ENCODE measurements at regions not wholly inside any gene's neighbourhood (a gene's known extent, or its start where the extent isn't known, plus 50 kb on each side); places are given as distances from the start of the nearest gene placed in this dataset.

DNA sequence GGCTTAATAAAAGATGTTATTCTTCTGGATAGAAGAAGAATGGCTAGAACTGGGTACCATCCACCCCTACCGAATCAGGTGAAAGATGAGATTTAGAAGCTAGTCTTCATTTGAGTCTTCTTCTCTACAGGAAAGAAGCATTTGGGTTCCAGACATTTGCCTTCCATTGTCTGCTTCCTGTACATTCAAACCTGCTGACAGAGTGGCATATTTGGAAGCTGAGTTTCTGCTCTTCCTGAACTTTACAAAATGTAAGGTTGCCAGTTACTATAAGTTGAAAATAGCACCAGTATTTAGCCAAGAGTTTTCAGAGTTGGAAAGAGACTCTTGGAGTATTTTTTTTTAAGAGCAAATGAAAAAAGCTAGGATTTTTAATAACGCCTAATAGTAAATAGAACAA, 525.4 kb upstream of the TLE4 start:
- H3K27me3 ChIP-seq (ENCODE audit: low read depth, low read length), result no peaks in the 10 kb centered on the region
- TF ChIP-seq, protein P1, sequence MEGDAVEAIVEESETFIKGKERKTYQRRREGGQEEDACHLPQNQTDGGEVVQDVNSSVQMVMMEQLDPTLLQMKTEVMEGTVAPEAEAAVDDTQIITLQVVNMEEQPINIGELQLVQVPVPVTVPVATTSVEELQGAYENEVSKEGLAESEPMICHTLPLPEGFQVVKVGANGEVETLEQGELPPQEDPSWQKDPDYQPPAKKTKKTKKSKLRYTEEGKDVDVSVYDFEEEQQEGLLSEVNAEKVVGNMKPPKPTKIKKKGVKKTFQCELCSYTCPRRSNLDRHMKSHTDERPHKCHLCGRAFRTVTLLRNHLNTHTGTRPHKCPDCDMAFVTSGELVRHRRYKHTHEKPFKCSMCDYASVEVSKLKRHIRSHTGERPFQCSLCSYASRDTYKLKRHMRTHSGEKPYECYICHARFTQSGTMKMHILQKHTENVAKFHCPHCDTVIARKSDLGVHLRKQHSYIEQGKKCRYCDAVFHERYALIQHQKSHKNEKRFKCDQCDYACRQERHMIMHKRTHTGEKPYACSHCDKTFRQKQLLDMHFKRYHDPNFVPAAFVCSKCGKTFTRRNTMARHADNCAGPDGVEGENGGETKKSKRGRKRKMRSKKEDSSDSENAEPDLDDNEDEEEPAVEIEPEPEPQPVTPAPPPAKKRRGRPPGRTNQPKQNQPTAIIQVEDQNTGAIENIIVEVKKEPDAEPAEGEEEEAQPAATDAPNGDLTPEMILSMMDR (IDR thresholded peaks at IDR 0.05; ENCODE audit: low read depth, low read length), result no peak
- TF ChIP-seq EZH2phosphoT487 (IDR thresholded peaks at IDR 0.05; ENCODE audit: low read depth), result no peak
- H3K4me3 ChIP-seq (ENCODE audit: low read length), result no peak overlapping the region
- H3K9ac ChIP-seq (ENCODE audit: low read length), result no peak overlapping the region
- no peaks in the 10 kb centered on the region for H4K20me1 ChIP-seq (ENCODE audit: insufficient read depth, low read length)
- H3K9me3 ChIP-seq (ENCODE audit: insufficient read depth, low read length), result no peaks in the 10 kb centered on the region
- no peaks in the 10 kb centered on the region for H3K36me3 ChIP-seq (replicated peaks; ENCODE audit: low read depth, low read length)
- H3K27ac ChIP-seq (ENCODE audit: low read length), result no peak overlapping the region
- H3K4me2 ChIP-seq (ENCODE audit: low read length), result no peak overlapping the region
- no peaks in the 10 kb centered on the region for H3K79me2 ChIP-seq (ENCODE audit: low read length)
- H3K4me1 ChIP-seq (ENCODE audit: low read length), result peaks cover 6% of the 10 kb centered on the region
- no peak overlapping the region for H2AFZ ChIP-seq (ENCODE audit: low read depth, low read length)

DNA sequence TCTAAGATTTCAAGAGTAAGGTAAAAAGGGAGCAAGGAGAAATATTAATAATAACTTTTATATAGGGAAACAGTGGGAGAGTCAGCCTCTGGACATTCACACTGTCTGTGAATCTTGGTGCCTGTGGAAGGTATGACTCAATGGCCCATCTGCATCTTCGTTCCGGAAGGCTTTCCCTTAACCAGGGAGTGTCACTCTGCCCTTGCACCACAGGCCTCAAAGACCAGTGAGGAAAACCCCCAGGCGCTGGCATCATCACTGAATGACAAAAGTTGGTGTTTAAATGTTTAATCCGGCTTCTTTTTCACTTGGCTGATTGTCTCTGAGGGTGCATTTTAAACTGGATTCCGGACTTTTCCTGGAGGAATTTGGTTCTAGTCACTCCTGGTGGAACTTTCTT, 522.4 kb upstream of the TLE4 start:
- Histone ChIP-seq H3K27me3 (ENCODE audit: low read depth, low read length) (no peaks in the 10 kb centered on the region), H3K9me3 (ENCODE audit: insufficient read depth, low read length) (no peaks in the 10 kb centered on the region)
- no peak for TF ChIP-seq EZH2phosphoT487 (IDR thresholded peaks at IDR 0.05; ENCODE audit: low read depth)
- TF ChIP-seq, protein P1 (IDR thresholded peaks at IDR 0.05; ENCODE audit: low read depth, low read length), result no peak

DNA sequence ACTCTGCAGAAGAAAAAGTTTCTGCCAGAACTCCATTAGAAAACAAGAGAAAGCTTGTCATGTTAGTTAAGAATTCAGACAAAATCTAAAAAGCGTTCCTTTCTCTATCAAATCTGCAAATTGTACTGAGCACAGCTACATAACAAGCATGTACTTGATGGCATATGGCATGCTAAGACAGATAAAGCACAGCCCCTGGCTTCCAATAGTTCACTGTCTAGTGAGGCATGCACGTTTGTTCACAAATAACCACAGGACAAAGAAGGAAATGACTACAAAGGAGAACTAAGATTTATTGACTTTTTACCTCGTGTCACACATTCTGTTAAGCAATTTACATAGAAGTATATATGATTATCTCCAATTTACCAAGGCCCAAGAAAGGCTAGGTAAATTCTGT, 518.2 kb upstream of the TLE4 start:
- peaks cover 14% of the 10 kb centered on the region for H3K4me1 ChIP-seq (ENCODE audit: low read length)
- peak overlapping the region; percentile 23 for H3K4me2 ChIP-seq (ENCODE audit: low read length)
- TF ChIP-seq EZH2phosphoT487 (IDR thresholded peaks at IDR 0.05; ENCODE audit: low read depth), result no peak
- TF ChIP-seq, protein P1 (IDR thresholded peaks at IDR 0.05; ENCODE audit: low read depth, low read length), result no peak
- no peaks in the 10 kb centered on the region for H3K36me3 ChIP-seq (replicated peaks; ENCODE audit: low read depth, low read length)
- H3K27ac ChIP-seq (ENCODE audit: low read length), result no peak overlapping the region
- no peak overlapping the region for H3K4me3 ChIP-seq (ENCODE audit: low read length)
- no peaks in the 10 kb centered on the region for H4K20me1 ChIP-seq (ENCODE audit: insufficient read depth, low read length)
- H2AFZ ChIP-seq (ENCODE audit: low read depth, low read length), result no peak overlapping the region
- no peak overlapping the region for H3K9ac ChIP-seq (ENCODE audit: low read length)
- no peaks in the 10 kb centered on the region for H3K9me3 ChIP-seq (ENCODE audit: insufficient read depth, low read length)
- no peaks in the 10 kb centered on the region for H3K27me3 ChIP-seq (ENCODE audit: low read depth, low read length)
- no peaks in the 10 kb centered on the region for H3K79me2 ChIP-seq (ENCODE audit: low read length)

More for the DNA sequence above, 522.4 kb upstream of the TLE4 start:
- Histone ChIP-seq H3K9ac (ENCODE audit: low read length) (no peak overlapping the region), H3K4me1 (ENCODE audit: low read length) (peaks cover 14% of the 10 kb centered on the region), H3K36me3 (replicated peaks; ENCODE audit: low read depth, low read length) (no peaks in the 10 kb centered on the region), H3K79me2 (ENCODE audit: low read length) (no peaks in the 10 kb centered on the region), H3K4me3 (ENCODE audit: low read length) (no peak overlapping the region), H2AFZ (ENCODE audit: low read depth, low read length) (no peak overlapping the region), H4K20me1 (ENCODE audit: insufficient read depth, low read length) (no peaks in the 10 kb centered on the region), H3K27ac (ENCODE audit: low read length) (no peak overlapping the region), H3K4me2 (ENCODE audit: low read length) (no peak overlapping the region)

DNA sequence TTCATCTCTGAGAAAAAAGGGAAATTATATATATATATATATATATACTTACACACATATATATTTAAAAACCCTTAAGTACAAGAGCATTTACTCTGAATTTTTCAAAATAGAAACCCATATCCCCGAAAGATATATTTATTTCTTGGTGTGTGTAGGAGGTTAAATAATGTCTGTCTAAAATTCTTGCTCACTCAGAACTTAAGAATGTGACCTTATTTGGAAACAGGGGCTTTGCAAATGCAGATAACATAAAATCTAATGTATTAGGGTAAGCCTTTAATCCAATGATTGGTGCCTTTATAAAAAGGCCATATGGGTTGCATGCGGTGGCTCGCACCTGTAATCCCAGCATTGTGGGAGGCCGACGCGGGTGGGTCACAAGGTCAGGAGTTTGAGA, 517.3 kb upstream of the TLE4 start:
- H3K27ac ChIP-seq (ENCODE audit: low read length), result no peak overlapping the region
- H3K4me1 ChIP-seq (ENCODE audit: low read length), result peaks cover 14% of the 10 kb centered on the region
- no peak overlapping the region for H2AFZ ChIP-seq (ENCODE audit: low read depth, low read length)
- no peak overlapping the region for H3K4me2 ChIP-seq (ENCODE audit: low read length)
- H4K20me1 ChIP-seq (ENCODE audit: insufficient read depth, low read length), result no peaks in the 10 kb centered on the region
- H3K27me3 ChIP-seq (ENCODE audit: low read depth, low read length), result no peaks in the 10 kb centered on the region
- TF ChIP-seq EZH2phosphoT487 (IDR thresholded peaks at IDR 0.05; ENCODE audit: low read depth), result no peak
- TF ChIP-seq, protein P1 (IDR thresholded peaks at IDR 0.05; ENCODE audit: low read depth, low read length), result no peak
- no peaks in the 10 kb centered on the region for H3K79me2 ChIP-seq (ENCODE audit: low read length)
- no peaks in the 10 kb centered on the region for H3K9me3 ChIP-seq (ENCODE audit: insufficient read depth, low read length)
- H3K36me3 ChIP-seq (replicated peaks; ENCODE audit: low read depth, low read length), result no peaks in the 10 kb centered on the region
- no peak overlapping the region for H3K4me3 ChIP-seq (ENCODE audit: low read length)
- no peak overlapping the region for H3K9ac ChIP-seq (ENCODE audit: low read length)
